HCT116 (cell line): ENCODE measurements at regions not wholly inside any gene's neighbourhood (a gene's known extent, or its start where the extent isn't known, plus 50 kb on each side); places are given as distances from the start of the nearest gene placed in this dataset.

Source experiments
- ATAC-seq: fragments of 200-7000 bp; cut with Tn5 transposase; 2 replicates; pipeline ENCODE4 v1.9.1; 2020; ENCODE audit warnings: mild to moderate bottlenecking, moderate library complexity
- BruUV-seq: library from RNA; stranded (reverse); fragments of 400-500 nt; replicated peaks from 2 replicates; lab custom pipeline; 2021; lab: Mats Ljungman, UMichigan
- CTCF ChIA-PET: fragments of 300-600 bp; sonication (Branson Sonifier 250); formaldehyde crosslinking; loops from one replicate; lab custom pipeline; 2021; ENCODE audit warnings: antibody characterized with exemption; lab: Charles Lee
- POLR2A ChIA-PET: fragments of 300-600, 350-600 bp; sonication (Branson Sonifier 250); formaldehyde crosslinking; loops from one replicate; lab custom pipeline; 2021; ENCODE audit warnings: antibody characterized with exemption; lab: Charles Lee
- RAD21 ChIA-PET, 2 experiments: fragments of 300-600 bp; sonication (Branson Sonifier 250); formaldehyde crosslinking; loops; one replicate each; lab custom pipeline; 2023; ENCODE audit warnings: low total read pairs in 2 of 2; ENCODE audit not compliant: uncharacterized antibody in 2 of 2, unreplicated experiment in 2 of 2, low non-redundant PET in 1 of 2; lab: Charles Lee
- DNase-seq: peaks from one replicate; pipeline ENCODE4 v3.0.0-alpha.2; 2010; ENCODE audit warnings: low read depth, low spot score
- H2AFZ ChIP-seq: fragments of 200-600 bp; shearing (Covaris generic), sonication (generic); 2 replicates; pipeline ENCODE4 v1.6.1; 2017; ENCODE audit warnings: low read depth, mixed run types, mixed read lengths, antibody characterized with exemption, low read length; ENCODE audit not compliant: poor library complexity, severe bottlenecking
- H3K27ac ChIP-seq: 2 replicates; pipeline ENCODE4 v1.5.1; 2012; ENCODE audit warnings: low read depth, low read length
- H3K27me3 ChIP-seq: fragments of 200-600 bp; sonication (generic); 2 replicates; pipeline ENCODE4 v1.6.1; 2016; ENCODE audit warnings: mixed run types, low read length, mixed read lengths; ENCODE audit not compliant: insufficient read depth
- H3K36me3 ChIP-seq, 2 experiments: fragments of 200-500 bp in 1 of 2; fragments of 200-600 bp in 1 of 2; sonication (Bioruptor generic) in 1 of 2; sonication (generic) in 1 of 2; 2 replicates each; pipeline versions ENCODE4 v1.5.1 to v1.6.1; 2014 to 2016; ENCODE audit warnings: low read length in 2 of 2, inconsistent platforms in 1 of 2, mixed read lengths in 1 of 2, mixed run types in 1 of 2; ENCODE audit not compliant: insufficient read depth in 2 of 2, control insufficient read depth in 1 of 2
- H3K4me1 ChIP-seq, 2 experiments: fragments of 200-600 bp in 1 of 2; sonication (generic) in 1 of 2; 2 replicates each; pipeline versions ENCODE4 v1.5.1 to v1.6.1; 2012 to 2017; ENCODE audit warnings: low read length in 2 of 2, inconsistent platforms in 1 of 2, mild to moderate bottlenecking in 1 of 2, mixed read lengths in 1 of 2, mixed run types in 1 of 2, moderate library complexity in 1 of 2; ENCODE audit not compliant: insufficient read depth in 2 of 2, control insufficient read depth in 1 of 2
- H3K4me2 ChIP-seq: fragments of 200-600 bp; sonication (generic); 2 replicates; pipeline ENCODE4 v1.6.1; 2017; ENCODE audit warnings: mixed run types, low read length, mixed read lengths
- H3K4me3 ChIP-seq, 2 experiments: fragments of 200-600 bp in 1 of 2; sonication (generic) in 1 of 2; replicated peaks in 1 of 2; 2 replicates each; pipeline ENCODE4 v1.5.1; 2011 to 2016; ENCODE audit warnings: low read length in 2 of 2, control low read depth in 1 of 2, low read depth in 1 of 2, mild to moderate bottlenecking in 1 of 2, mixed read lengths in 1 of 2, mixed run types in 1 of 2
- H3K79me2 ChIP-seq: fragments of 200-600 bp; sonication (generic); 2 replicates; pipeline ENCODE4 v1.6.1; 2017; ENCODE audit warnings: mild to moderate bottlenecking, mixed run types, low read length, moderate library complexity, mixed read lengths; ENCODE audit not compliant: insufficient read depth
- H3K9ac ChIP-seq: fragments of 200-600 bp; sonication (generic); 2 replicates; pipeline ENCODE4 v1.6.1; 2016; ENCODE audit warnings: low read length, mixed read lengths
- H3K9me2 ChIP-seq: fragments of 200-600 bp; sonication (generic), shearing (Covaris generic); 2 replicates; pipeline ENCODE4 v1.6.1; 2017; ENCODE audit warnings: mixed run types, mild to moderate bottlenecking, moderate library complexity; ENCODE audit not compliant: insufficient read depth
- H3K9me3 ChIP-seq, 2 experiments: fragments of 200-500 bp in 1 of 2; fragments of 200-600 bp in 1 of 2; sonication (Bioruptor generic) in 1 of 2; sonication (generic) in 1 of 2; 2 replicates each; pipeline ENCODE4 v1.6.1; 2014 to 2017; ENCODE audit warnings: low read length in 2 of 2, mixed read lengths in 2 of 2, inconsistent platforms in 1 of 2, low read depth in 1 of 2, mild to moderate bottlenecking in 1 of 2, mixed run types in 1 of 2, moderate library complexity in 1 of 2; ENCODE audit not compliant: control insufficient read depth in 1 of 2, insufficient read depth in 1 of 2
- H4K20me1 ChIP-seq: fragments of 200-600 bp; sonication (generic), shearing (Covaris generic); 2 replicates; pipeline ENCODE4 v1.6.1; 2017; ENCODE audit warnings: mixed run types, mild to moderate bottlenecking, moderate library complexity; ENCODE audit not compliant: insufficient read depth
- CBX3 ChIP-seq: IDR thresholded peaks from 2 replicates; pipeline ENCODE4 v1.6.1; 2012; ENCODE audit warnings: low read depth
- CEBPB ChIP-seq: IDR thresholded peaks from 2 replicates; pipeline ENCODE4 v1.6.1; 2012; ENCODE audit warnings: low read depth
- EGR1 ChIP-seq: IDR thresholded peaks from 2 replicates; pipeline ENCODE4 v1.6.1; 2012; ENCODE audit warnings: low read depth
- ELF1 ChIP-seq: IDR thresholded peaks from 2 replicates; pipeline ENCODE4 v1.6.1; 2012; ENCODE audit warnings: low read depth, borderline replicate concordance
- EZH2 ChIP-seq: fragments of 200-600 bp; sonication (generic); IDR thresholded peaks from 2 replicates; pipeline ENCODE4 v1.6.1; 2017; ENCODE audit warnings: antibody characterized with exemption, mixed run types
- FOSL1 ChIP-seq: IDR thresholded peaks from 2 replicates; pipeline ENCODE4 v1.6.1; 2012; ENCODE audit warnings: low read depth
- POLR2A ChIP-seq: IDR thresholded peaks from 2 replicates; pipeline ENCODE4 v1.7.0; 2011; ENCODE audit warnings: borderline replicate concordance; ENCODE audit not compliant: insufficient read depth, insufficient read length; ENCODE audit errors: extremely low read depth
- POLR2AphosphoS5 ChIP-seq: IDR thresholded peaks from 2 replicates; pipeline ENCODE4 v1.6.1; 2011; ENCODE audit warnings: mild to moderate bottlenecking, low read depth, low read length, moderate library complexity
- RAD21 ChIP-seq: IDR thresholded peaks from 2 replicates; pipeline ENCODE4 v1.6.1; 2012; ENCODE audit warnings: low read depth, mild to moderate bottlenecking
- SIN3A ChIP-seq: IDR thresholded peaks from 2 replicates; pipeline ENCODE4 v1.6.1; 2012; ENCODE audit warnings: low read depth
- SP1 ChIP-seq: IDR thresholded peaks from 2 replicates; pipeline ENCODE4 v1.6.1; 2012; ENCODE audit warnings: low read depth
- SRF ChIP-seq: IDR thresholded peaks from 2 replicates; pipeline ENCODE4 v1.6.1; 2012; ENCODE audit warnings: low read depth
- TCF7L2 ChIP-seq: IDR thresholded peaks from 2 replicates; pipeline ENCODE4 v1.7.0; 2011; ENCODE audit warnings: borderline replicate concordance, inconsistent platforms; ENCODE audit not compliant: insufficient read depth, insufficient read length; ENCODE audit errors: extremely low read depth
- YY1 ChIP-seq: IDR thresholded peaks from 2 replicates; pipeline ENCODE4 v1.6.1; 2011; ENCODE audit warnings: low read length, low read depth, moderate library complexity, mild to moderate bottlenecking; ENCODE audit not compliant: insufficient replicate concordance; ENCODE audit errors: extremely low read depth
- ZFX ChIP-seq: fragments of 450-650 bp; IDR thresholded peaks from 2 replicates; pipeline ENCODE4 v1.6.1; 2017
- ZNF274 ChIP-seq: fragments of 200-500 bp; sonication (Bioruptor generic); IDR thresholded peaks from 2 replicates; pipeline ENCODE4 v1.6.1; 2014; ENCODE audit warnings: mild to moderate bottlenecking, low read depth, low read length, inconsistent platforms
- intact Hi-C: fragments of 100-400 bp; cut with micrococcal nuclease; formaldehyde crosslinking; loops from 2 replicates; pipeline ENCODE4 v1.10.0; 2022
- TF ChIP-seq, protein P1 (sequence below): IDR thresholded peaks from 2 replicates; pipeline ENCODE4 v1.6.1; 2012

DNA sequence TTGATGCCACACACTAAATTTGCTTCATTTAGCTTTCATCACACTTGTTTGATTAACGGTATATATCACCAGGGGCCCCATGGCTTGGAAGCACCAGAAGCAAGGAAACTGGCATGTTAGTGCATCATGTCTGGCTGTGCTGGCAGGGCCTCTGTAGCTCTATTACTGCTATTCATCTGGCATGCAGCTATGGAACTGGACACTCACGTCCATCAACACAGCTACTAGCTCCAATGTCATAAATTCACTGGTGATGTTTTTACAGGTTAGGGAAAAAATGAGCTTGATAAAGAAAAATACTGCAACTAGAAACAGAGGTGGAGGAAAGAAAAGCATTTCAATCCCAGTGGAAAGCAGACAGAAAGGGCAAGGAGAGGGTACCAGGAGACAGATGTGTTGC is 343.2 kb downstream of the DEPDC1B start:
- H3K4me3 ChIP-seq, result no peak overlapping the region
- H2AFZ ChIP-seq, result no peak overlapping the region
- no peak overlapping the region for H3K9ac ChIP-seq
- no TSS peak for BruUV-seq
- H3K36me3 ChIP-seq, result no peaks in the 10 kb centered on the region
- H3K4me2 ChIP-seq, result no peak overlapping the region
- DNase-seq (no peak), ATAC-seq (no peak)
- H3K27ac ChIP-seq, result no peak overlapping the region
- H3K9me2 ChIP-seq, result no peaks in the 10 kb centered on the region
- ChIA-PET CTCF (no interaction called here), POLR2A (no interaction called here), RAD21 (no interaction called here)
- H3K27me3 ChIP-seq, result peaks cover 26% of the 10 kb centered on the region
- no peak for TF ChIP-seq SRF
- no peak for TF ChIP-seq YY1
- TF ChIP-seq ZFX, result no peak
- no peak for TF ChIP-seq EZH2
- TF ChIP-seq POLR2AphosphoS5, result no peak
- no peak for TF ChIP-seq CEBPB
- TF ChIP-seq FOSL1, result no peak
- no peak for TF ChIP-seq EGR1
- no peak for TF ChIP-seq ZNF274
- TF ChIP-seq CBX3, result no peak
- no peak for TF ChIP-seq POLR2A
- TF ChIP-seq RAD21, result no peak
- TF ChIP-seq, protein P1, sequence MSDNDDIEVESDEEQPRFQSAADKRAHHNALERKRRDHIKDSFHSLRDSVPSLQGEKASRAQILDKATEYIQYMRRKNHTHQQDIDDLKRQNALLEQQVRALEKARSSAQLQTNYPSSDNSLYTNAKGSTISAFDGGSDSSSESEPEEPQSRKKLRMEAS, result no peak
- no peak for TF ChIP-seq ELF1
- no peak for TF ChIP-seq SP1
- no peak for TF ChIP-seq TCF7L2
- no peak for TF ChIP-seq SIN3A
- H3K79me2 ChIP-seq, result no peaks in the 10 kb centered on the region
- H3K4me1 ChIP-seq, result no peaks in the 10 kb centered on the region
- no peaks in the 10 kb centered on the region for H3K9me3 ChIP-seq
- no peaks in the 10 kb centered on the region for H4K20me1 ChIP-seq
- intact Hi-C loops, result no loop called here
